Esophagus muscularis mucosa (tissue), 4 donors: ENCODE measurements at regions not wholly inside any gene's neighbourhood (a gene's known extent, or its start where the extent isn't known, plus 50 kb on each side); places are given as distances from the start of the nearest gene placed in this dataset.
A peak's percentile ranks its signal among the peaks of the same experiment; 100 is the strongest.

Source experiments
- DNase-seq: peaks from one replicate; pipeline ENCODE4 v3.0.0-alpha.2; 2017; ENCODE audit errors: extremely low spot score
- H3K27ac ChIP-seq, 4 donors: fragments of 200-600 bp; sonication (generic); replicated peaks in 1 of 4; 1 replicate in 3 of 4; 2 replicates in 1 of 4; pipeline ENCODE4 v1.5.1; 2016 to 2019; ENCODE audit warnings: mild to moderate bottlenecking in 1 of 4
- H3K27me3 ChIP-seq, 4 donors: fragments of 200-600 bp; sonication (generic); one replicate each; pipeline versions ENCODE4 v1.5.1 to v1.6.0; 2016 to 2019
- H3K36me3 ChIP-seq, 4 donors: fragments of 200-600 bp; sonication (generic); one replicate each; pipeline ENCODE4 v1.5.1; 2016 to 2019
- H3K4me1 ChIP-seq, 4 donors: fragments of 200-600 bp; sonication (generic); one replicate each; pipeline ENCODE4 v1.5.1; 2016 to 2019
- H3K4me3 ChIP-seq, 4 donors: fragments of 200-600 bp; sonication (generic); 1 replicate in 2 of 4; 2 replicates in 2 of 4; pipeline ENCODE4 v1.5.1; 2016 to 2019; ENCODE audit warnings: mild to moderate bottlenecking in 4 of 4, moderate library complexity in 1 of 4
- H3K9me3 ChIP-seq, 4 donors: fragments of 200-600 bp; sonication (generic); 1 replicate in 3 of 4; 2 replicates in 1 of 4; pipeline ENCODE4 v1.5.1; 2016 to 2019
- CTCF ChIP-seq, 3 experiments: fragments of 200-600 bp in 2 of 3; fragments of 450-650 bp in 1 of 3; sonication (generic) in 2 of 3; IDR thresholded peaks; one replicate each; pipeline ENCODE4 v1.5.1; 2017 to 2019; ENCODE audit warnings: antibody characterized with exemption in 3 of 3, mild to moderate bottlenecking in 2 of 3, moderate library complexity in 1 of 3
- EP300 ChIP-seq: sonication (generic); formaldehyde crosslinking; IDR thresholded peaks from one replicate; pipeline ENCODE4 v1.6.1; 2017; ENCODE audit warnings: antibody characterized with exemption
- POLR2A ChIP-seq: fragments of 450-650 bp; IDR thresholded peaks from one replicate; pipeline ENCODE4 v1.6.1; 2017; ENCODE audit warnings: antibody characterized with exemption, moderate library complexity, mild to moderate bottlenecking, low read depth
- POLR2AphosphoS5 ChIP-seq, 2 donors: sonication (generic); formaldehyde crosslinking; IDR thresholded peaks; one replicate each; pipeline ENCODE4 v1.6.1; 2017; ENCODE audit warnings: antibody characterized with exemption in 2 of 2
- WGBS: methylation state at CpG from one replicate; pipeline ENCODE4 v1.1.5; 2018; 5-methylcytosine and 5-hydroxymethylcytosine counted together
- intact Hi-C: fragments of 100-400 bp; cut with DNase I; formaldehyde crosslinking; loops from one replicate; pipeline ENCODE4 v1.15.1; 2023

- WGBS = 18% methylated on average over 7 of the region's 7 CpGs
- intact Hi-C loops = no loop called here
- peaks cover 0 to 11% (median 4%) of the 10 kb centered on the region in 4 donors for H3K36me3 ChIP-seq
- no peak overlapping the region for H3K4me3 ChIP-seq
- DNase-seq = peak; percentile 94
- H3K9me3 ChIP-seq = no peaks in the 10 kb centered on the region
- peak overlapping the region; percentile 46 to 69 (median 54) for H3K27ac ChIP-seq
- no peak for TF ChIP-seq CTCF (IDR thresholded peaks at IDR 0.05)
- TF ChIP-seq POLR2AphosphoS5 (IDR thresholded peaks at IDR 0.05) = peak; percentile 85 to 92
- peak; percentile 40 for TF ChIP-seq EP300
- TF ChIP-seq POLR2A = no peak
- H3K4me1 ChIP-seq = peaks cover 23 to 50% (median 40%) of the 10 kb centered on the region in 4 donors
- H3K27me3 ChIP-seq = no peaks in the 10 kb centered on the region
These were observed 54.4 kb downstream of the NAV1 start for GRCh38 chr1:201593200-201593921.

- no peak overlapping the region for H3K27ac ChIP-seq
- peaks cover 0 to 11% (median 4%) of the 10 kb centered on the region in 4 donors for H3K36me3 ChIP-seq
- intact Hi-C loops = no loop called here
- no peaks in the 10 kb centered on the region for H3K9me3 ChIP-seq
- H3K4me3 ChIP-seq = no peak overlapping the region
- peaks cover 27 to 64% (median 52%) of the 10 kb centered on the region in 4 donors for H3K4me1 ChIP-seq
- TF ChIP-seq POLR2AphosphoS5 (IDR thresholded peaks at IDR 0.05) (no peak), EP300 (no peak), POLR2A (no peak), CTCF (IDR thresholded peaks at IDR 0.05) (no peak)
- no peak for DNase-seq
- 66% methylated on average over 7 of the region's 9 CpGs for WGBS
- no peaks in the 10 kb centered on the region for H3K27me3 ChIP-seq
These were observed 55.8 kb downstream of the NAV1 start for GRCh38 chr1:201594575-201595245.

GRCh38 chr1:201595381-201595780 is 56.5 kb downstream of the NAV1 start:
- Histone ChIP-seq H3K27ac (no peak overlapping the region), H3K4me1 (peaks cover 27 to 69% (median 59%) of the 10 kb centered on the region in 4 donors), H3K4me3 (no peak overlapping the region), H3K36me3 (peaks cover 0 to 9% (median 4%) of the 10 kb centered on the region in 4 donors), H3K9me3 (no peaks in the 10 kb centered on the region), H3K27me3 (no peaks in the 10 kb centered on the region)
- intact Hi-C loops = no loop called here
- DNase-seq = no peak
- WGBS = 69% methylated on average over 4 of the region's 4 CpGs
- TF ChIP-seq POLR2AphosphoS5 (IDR thresholded peaks at IDR 0.05) (no peak), CTCF (IDR thresholded peaks at IDR 0.05) (no peak), EP300 (no peak), POLR2A (no peak)

GRCh38 chr1:201596101-201596868 is 57.4 kb downstream of the NAV1 start:
- no peak overlapping the region for H3K4me3 ChIP-seq
- intact Hi-C loops = no loop called here
- H3K36me3 ChIP-seq = peaks cover 0 to 3% (median under 1%) of the 10 kb centered on the region in 4 donors
- TF ChIP-seq EP300 (no peak), CTCF (IDR thresholded peaks at IDR 0.05) (no peak), POLR2AphosphoS5 (IDR thresholded peaks at IDR 0.05) (no peak), POLR2A (no peak)
- no peak overlapping the region for H3K27ac ChIP-seq
- no peaks in the 10 kb centered on the region for H3K9me3 ChIP-seq
- 93% methylated on average over 4 of the region's 4 CpGs for WGBS
- DNase-seq = no peak
- H3K4me1 ChIP-seq = peaks cover 27 to 77% (median 66%) of the 10 kb centered on the region in 4 donors
- H3K27me3 ChIP-seq = no peaks in the 10 kb centered on the region
